Esophagus squamous epithelium (tissue), 4 donors: ENCODE measurements at regions not wholly inside any gene's neighbourhood (a gene's known extent, or its start where the extent isn't known, plus 50 kb on each side); places are given as distances from the start of the nearest gene placed in this dataset.

ENCODE experiments used
- POLR2A ChIP-seq, 4 donors: fragments of 450-650 bp; IDR thresholded peaks; one replicate each; pipeline ENCODE4 v1.6.1; 2017; ENCODE audit warnings: antibody characterized with exemption in 4 of 4, mild to moderate bottlenecking in 4 of 4, moderate library complexity in 3 of 4
- TF ChIP-seq, protein P1 (sequence below), 6 experiments: fragments of 450-650 bp in 4 of 6; fragments of 200-600 bp in 2 of 6; sonication (generic) in 2 of 6; IDR thresholded peaks; one replicate each; pipeline ENCODE4 v1.5.1; 2016 to 2019; ENCODE audit warnings: antibody characterized with exemption in 6 of 6, mild to moderate bottlenecking in 4 of 6, moderate library complexity in 4 of 6

DNA sequence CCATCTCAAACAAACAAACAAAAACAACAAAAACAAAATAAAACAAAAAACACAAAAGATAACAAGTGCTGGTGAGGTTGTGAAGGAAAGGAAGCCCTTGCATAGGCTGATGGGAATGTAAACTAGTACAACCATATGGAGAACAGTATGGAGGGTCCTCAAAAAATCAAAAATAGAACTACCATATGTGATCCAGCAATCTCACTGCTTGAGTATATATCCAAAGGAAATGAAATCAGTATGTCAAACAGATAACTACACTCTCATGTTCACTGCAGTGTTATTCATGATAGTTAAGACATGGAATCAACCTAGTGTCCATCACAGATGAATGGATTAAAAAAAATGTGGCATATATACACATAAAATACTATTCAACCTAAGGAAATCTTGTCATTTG is 395.7 kb upstream of the SLC24A2 start:
- no peak for TF ChIP-seq POLR2A (IDR thresholded peaks at IDR 0.05)
- TF ChIP-seq, protein P1, sequence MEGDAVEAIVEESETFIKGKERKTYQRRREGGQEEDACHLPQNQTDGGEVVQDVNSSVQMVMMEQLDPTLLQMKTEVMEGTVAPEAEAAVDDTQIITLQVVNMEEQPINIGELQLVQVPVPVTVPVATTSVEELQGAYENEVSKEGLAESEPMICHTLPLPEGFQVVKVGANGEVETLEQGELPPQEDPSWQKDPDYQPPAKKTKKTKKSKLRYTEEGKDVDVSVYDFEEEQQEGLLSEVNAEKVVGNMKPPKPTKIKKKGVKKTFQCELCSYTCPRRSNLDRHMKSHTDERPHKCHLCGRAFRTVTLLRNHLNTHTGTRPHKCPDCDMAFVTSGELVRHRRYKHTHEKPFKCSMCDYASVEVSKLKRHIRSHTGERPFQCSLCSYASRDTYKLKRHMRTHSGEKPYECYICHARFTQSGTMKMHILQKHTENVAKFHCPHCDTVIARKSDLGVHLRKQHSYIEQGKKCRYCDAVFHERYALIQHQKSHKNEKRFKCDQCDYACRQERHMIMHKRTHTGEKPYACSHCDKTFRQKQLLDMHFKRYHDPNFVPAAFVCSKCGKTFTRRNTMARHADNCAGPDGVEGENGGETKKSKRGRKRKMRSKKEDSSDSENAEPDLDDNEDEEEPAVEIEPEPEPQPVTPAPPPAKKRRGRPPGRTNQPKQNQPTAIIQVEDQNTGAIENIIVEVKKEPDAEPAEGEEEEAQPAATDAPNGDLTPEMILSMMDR (IDR thresholded peaks at IDR 0.05): no peak
